ENCODE measurements at regions not wholly inside any gene's neighbourhood (a gene's known extent, or its start where the extent isn't known, plus 50 kb on each side); places are given as distances from the start of the nearest gene placed in this dataset.

- no peak for DNase-seq (ENCODE audit: low spot score)
- no peak for FAIRE-seq
Observed at GRCh38 chr11:109745996-109746625, 324.1 kb downstream of the C11orf87 start.

GRCh38 chr11:109747839-109748238 lies 325.8 kb downstream of the C11orf87 start:
- FAIRE-seq (no peak), DNase-seq (ENCODE audit: low spot score) (no peak)

DNA sequence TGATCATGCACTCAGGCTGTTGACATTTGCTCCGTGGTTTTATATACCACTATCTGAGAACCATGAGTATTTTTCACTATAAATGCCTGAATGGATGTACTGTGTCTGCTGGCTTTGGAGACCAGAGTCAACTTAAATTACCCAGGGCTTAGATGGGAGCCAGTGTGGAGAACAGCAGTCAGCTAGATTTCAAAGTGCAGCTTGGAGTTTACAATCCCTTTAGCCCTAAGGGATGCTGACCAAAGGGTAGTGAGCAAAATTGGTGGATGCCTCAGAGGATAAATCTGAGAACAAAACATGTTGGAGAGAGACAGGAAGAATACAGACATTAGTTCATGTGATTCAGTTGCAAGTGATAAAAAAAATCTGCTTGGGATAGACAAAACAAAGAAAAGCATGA lies 327.5 kb downstream of the C11orf87 start:
- no peak for DNase-seq (ENCODE audit: low spot score)
- FAIRE-seq, result no peak

DNA sequence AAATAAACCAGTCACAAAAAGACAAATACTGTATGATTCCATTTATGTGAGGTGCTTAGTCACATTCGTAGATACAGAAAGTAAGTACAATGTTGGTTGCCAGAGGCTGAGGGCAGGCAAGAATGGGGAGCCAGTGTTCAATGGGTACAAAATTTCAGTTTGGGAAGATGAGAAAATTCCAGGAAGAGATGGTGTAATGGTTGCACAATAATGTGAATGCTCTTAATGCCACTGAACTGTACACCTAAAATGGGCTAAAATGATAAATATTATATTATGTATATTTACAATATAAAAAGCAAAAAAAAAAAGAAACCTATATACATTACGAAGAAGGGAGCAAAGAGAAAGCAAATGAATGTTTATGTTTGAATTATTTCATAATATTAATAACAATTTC lies 329.0 kb downstream of the C11orf87 start:
- DNase-seq (ENCODE audit: low spot score) (no peak), FAIRE-seq (no peak)

GRCh38 chr11:109752212-109752825 lies 330.3 kb downstream of the C11orf87 start:
- DNase-seq (ENCODE audit: low spot score), result no peak
- FAIRE-seq, result no peak

- no peak for DNase-seq (ENCODE audit: low spot score)
- FAIRE-seq, result peak; percentile 23
Observed at GRCh38 chr11:109756521-109756920, 334.5 kb downstream of the C11orf87 start.

- no peak for DNase-seq (ENCODE audit: low spot score)
- no peak for FAIRE-seq
Observed at GRCh38 chr11:109756951-109757350, 335.0 kb downstream of the C11orf87 start.

DNA sequence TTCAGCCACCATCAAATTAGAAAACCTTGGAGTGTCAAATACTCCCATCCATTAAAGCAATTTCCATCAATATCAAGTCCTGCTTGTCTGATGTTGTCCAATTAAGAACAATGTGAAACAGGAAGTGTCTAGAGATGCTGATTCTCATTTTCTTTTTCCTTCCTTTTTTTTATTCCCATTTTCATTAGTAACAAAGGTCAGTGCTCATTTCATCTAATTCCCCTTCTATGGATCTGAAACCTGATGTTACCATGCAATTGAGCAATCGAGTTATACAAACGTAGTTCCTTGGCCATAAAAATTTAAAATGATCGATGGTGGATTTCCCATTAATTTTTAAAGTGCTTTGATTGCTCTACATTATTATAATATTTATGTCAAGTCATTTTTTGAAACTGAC lies 330.6 kb upstream of the ZC3H12C start:
- no peak for FAIRE-seq

DNA sequence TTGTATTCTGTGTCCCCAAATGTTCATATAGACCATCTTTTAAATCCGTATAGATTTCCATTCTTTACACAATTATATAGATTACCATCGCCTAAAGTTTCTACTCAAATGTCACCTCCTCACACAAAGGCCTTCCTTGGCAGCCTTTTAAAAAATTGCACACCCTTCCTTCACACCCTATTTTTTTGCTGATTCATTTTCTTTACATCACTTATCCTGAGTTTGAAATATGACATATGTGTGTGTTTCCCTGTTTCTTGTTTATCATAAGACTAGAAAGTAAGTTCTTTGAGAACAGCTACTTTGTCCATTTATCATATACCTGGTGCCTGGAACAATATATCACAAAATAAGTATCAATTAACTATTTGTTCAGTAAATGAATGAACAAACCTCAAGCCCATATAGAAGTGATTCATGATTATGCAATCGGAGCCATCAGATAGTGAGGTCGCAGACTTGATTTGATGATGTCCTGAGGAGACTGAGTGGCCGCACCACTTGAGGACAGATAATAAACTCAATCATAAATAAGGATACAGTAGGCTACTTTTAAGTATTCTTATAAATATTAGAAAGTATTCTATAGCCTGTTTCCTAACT lies 327.4 kb upstream of the ZC3H12C start:
- FAIRE-seq (no peak), DNase-seq (ENCODE audit: low spot score) (no peak)

More for the DNA sequence above, 330.6 kb upstream of the ZC3H12C start:
- no peak for DNase-seq (ENCODE audit: low spot score)

DNA sequence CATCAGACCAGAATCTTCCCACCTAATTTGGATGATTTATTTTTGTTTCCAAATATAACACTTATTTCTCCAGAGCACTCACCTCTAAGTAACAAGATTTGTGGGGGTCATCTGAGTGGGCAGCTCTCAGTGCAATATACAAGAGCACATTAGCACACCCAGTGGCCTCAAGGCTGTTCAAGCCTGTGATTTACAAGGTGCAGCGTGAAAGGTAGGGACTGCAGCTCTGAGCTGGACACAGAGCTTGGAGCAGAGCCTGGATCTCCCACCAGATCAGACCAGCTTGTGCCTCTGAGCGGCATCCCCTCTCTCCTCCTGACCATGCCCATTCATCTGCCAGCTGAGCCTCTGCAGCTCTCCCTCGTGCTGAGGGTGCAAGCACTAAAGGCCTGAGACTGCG lies 323.3 kb upstream of the ZC3H12C start:
- DNase-seq (ENCODE audit: low spot score), result no peak

DNA sequence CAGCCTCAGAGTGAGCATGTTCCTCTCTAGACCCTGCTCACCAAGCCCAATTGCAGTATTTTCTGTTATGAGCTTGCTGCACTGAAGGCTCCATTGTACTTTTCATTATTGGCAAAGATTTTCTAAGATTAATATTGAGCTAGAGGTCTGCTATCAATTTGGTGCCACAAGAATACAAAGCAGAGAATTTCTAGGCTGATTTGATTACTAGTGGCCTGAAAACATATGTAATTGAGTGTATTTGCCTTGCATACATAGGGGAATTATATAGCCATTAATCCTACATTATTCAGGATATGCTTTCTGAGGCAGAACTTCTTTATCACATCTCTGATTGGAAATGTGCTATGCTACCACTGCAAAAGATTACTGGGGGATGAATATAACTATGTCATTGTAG lies 322.9 kb upstream of the ZC3H12C start:
- FAIRE-seq, result no peak

More for the DNA sequence above, 323.3 kb upstream of the ZC3H12C start:
- FAIRE-seq, result no peak

GRCh38 chr11:109772892-109773291 lies 320.3 kb upstream of the ZC3H12C start:
- FAIRE-seq, result no peak
- DNase-seq (ENCODE audit: low spot score), result no peak

More for the DNA sequence above, 322.9 kb upstream of the ZC3H12C start:
- DNase-seq (ENCODE audit: low spot score), result no peak

GRCh38 chr11:109775686-109776085 lies 317.5 kb upstream of the ZC3H12C start:
- no peak for FAIRE-seq
- DNase-seq (ENCODE audit: low spot score), result no peak

GRCh38 chr11:109783014-109783413 lies 310.2 kb upstream of the ZC3H12C start:
- FAIRE-seq (no peak), DNase-seq (ENCODE audit: low spot score) (no peak)

- FAIRE-seq (no peak), DNase-seq (ENCODE audit: low spot score) (no peak)
Observed at GRCh38 chr11:109783840-109784239, 309.4 kb upstream of the ZC3H12C start.

GRCh38 chr11:109784536-109784935 lies 308.7 kb upstream of the ZC3H12C start:
- no peak for DNase-seq (ENCODE audit: low spot score)

DNA sequence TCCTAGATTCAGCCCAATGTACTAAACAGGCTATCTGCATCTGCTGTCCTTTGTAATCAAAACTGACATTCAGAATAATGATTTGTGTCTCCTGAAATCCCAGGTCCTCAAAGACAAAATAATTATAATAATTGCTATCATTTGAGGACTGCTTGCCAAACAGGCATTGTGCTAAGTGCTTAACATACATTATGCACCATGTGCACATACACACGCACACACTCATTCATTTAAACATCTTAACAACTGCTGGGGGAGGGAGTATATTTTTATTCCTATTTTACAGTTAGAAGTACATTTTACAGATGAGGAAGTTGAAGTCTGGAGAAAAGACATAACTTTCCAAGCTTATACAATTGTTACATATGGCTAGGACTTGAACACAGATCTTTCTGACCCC lies 308.0 kb upstream of the ZC3H12C start:
- DNase-seq (ENCODE audit: low spot score), result no peak
- FAIRE-seq, result no peak

More at GRCh38 chr11:109784536-109784935, 308.7 kb upstream of the ZC3H12C start:
- no peak for FAIRE-seq

GRCh38 chr11:109785714-109786113 lies 307.5 kb upstream of the ZC3H12C start:
- no peak for DNase-seq (ENCODE audit: low spot score)
- no peak for FAIRE-seq

DNA sequence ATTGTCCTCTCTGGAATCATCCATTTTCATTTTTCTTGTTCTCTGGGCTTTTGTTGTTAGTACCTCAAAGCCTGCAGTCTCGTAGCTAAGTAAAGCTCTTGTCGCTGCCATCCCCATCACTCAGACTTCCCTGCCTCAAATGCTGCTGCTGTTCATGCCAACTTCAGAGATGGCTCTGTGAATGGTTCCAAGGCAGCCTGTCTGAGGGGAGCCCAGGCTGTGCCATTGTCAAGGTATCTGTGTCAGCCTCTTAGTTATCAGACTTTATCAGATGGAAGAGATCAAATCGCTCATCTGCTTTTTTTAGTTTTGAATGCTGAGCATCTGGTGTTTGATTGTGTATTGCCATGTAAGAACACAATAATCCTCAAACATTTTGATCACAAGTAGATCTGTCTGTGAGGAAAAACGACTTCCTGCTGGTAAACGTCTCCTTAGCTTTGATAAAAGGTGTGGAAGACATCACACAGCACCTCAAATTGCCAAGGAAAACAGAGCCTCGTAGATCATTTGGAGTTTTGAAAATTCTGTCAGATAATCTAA lies 304.2 kb upstream of the ZC3H12C start:
- no peak for DNase-seq (ENCODE audit: low spot score)

DNA sequence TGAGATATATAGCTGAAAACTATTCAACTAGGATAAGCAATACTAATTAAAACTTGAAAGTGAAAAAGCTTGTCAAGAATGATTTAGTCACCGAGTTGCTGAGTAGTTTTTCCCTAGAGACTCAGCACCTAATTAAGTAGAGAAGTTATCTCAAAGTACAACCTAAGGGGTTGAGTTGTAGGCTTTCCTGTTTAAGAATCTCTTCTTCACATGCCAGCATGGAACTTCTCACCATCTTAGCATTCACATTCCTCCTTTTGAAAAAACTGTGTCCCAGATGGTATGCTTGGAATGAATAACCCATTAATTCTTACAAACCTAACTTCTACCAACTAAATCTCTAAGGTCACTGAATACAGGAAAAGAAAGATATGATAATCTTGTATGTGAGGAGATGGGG lies 303.3 kb upstream of the ZC3H12C start:
- no peak for FAIRE-seq
- DNase-seq (ENCODE audit: low spot score), result no peak

More for the DNA sequence above, 304.2 kb upstream of the ZC3H12C start:
- FAIRE-seq, result no peak

DNA sequence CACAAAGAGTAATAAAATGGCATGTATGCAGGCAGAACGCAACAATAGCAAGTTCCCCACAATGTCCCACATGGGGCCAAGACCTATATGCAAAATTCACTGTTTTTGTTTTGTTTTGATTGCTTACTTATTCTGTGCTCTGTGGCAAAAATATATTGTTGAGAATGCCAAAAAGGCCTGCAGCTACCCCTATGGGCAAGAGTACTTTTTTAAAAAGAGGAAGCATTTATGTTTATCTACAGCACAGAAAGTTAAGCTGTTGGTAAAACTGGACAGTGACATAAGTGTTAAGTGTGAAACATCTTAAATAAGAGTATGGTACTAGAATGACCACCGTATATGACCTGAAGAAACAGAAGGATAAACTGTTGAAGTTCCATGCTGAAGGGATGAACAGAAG lies 301.9 kb upstream of the ZC3H12C start:
- DNase-seq (ENCODE audit: low spot score) (no peak), FAIRE-seq (no peak)

- no peak for DNase-seq (ENCODE audit: low spot score)
- no peak for FAIRE-seq
Observed at GRCh38 chr11:109794501-109794900, 298.7 kb upstream of the ZC3H12C start.

- no peak for FAIRE-seq
- DNase-seq (ENCODE audit: low spot score), result no peak
Observed at GRCh38 chr11:109795234-109795633, 298.0 kb upstream of the ZC3H12C start.

Data from urothelium cell line (cell line).